ENCODE measurements at regions not wholly inside any gene's neighbourhood (a gene's known extent, or its start where the extent isn't known, plus 50 kb on each side); places are given as distances from the start of the nearest gene placed in this dataset.

DNA sequence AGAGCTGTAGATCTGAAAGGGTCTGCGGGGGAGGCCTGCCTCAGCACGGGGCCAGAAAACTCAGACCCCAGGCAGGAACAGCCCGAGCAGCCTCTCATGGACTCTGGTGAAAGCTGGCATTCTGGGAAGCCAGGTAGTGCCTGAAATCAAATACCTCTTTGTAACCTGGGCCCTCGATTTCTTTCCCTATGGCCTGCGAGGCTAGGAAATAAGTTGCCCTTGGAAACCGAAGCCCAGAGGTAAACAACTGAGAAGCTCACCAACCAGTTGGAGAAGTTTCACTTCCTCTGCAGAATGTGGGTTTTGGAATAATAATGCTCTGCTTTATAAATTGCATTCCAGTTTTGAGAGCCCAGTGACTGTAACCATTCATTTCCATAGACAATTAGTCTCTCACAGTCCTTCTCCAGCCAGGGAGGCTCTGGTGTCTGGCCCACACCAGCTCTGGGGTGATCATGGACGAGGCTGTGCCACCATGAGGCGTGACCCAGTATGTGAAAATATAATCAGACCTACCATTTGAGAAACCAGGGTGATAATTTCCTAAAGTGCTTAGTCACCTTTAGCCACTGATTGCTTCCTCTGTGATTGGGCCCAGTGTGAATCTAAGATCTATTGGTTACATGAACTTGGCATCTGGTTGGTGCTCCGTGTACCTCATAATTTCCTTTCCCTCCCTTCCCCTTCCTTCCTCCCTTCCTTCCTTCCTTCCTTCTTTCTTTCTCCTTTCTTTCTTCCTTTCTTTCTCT is 133.1 kb upstream of the PELI1 start:
- Histone ChIP-seq H3K14ac (ENCODE audit: insufficient read length) (no peak overlapping the region), H3K9ac (replicated peaks in 1 of 4; ENCODE audit: extremely low read depth in 1 of 4, low read depth in 3 of 4, low read length in 3 of 4) (no peak overlapping the region), H3K4ac (replicated peaks; ENCODE audit: insufficient read length, low read depth, low read length) (no peak overlapping the region), H2BK5ac (ENCODE audit: low read depth, low read length) (peak overlapping the region; percentile 91; the same call in 1 of the 2 replicates), H3K27ac (ENCODE audit: low read depth, low read length) (0 out of 2 replicates have a peak overlapping the region, but pooled peaks have one; percentile 6), H2AK5ac (ENCODE audit: low read depth, low read length) (peak overlapping the region; percentile 91), H4K91ac (replicated peaks; ENCODE audit: insufficient read length, low read length) (no peak overlapping the region), H3K79me2 (ENCODE audit: control insufficient read depth in 1 of 2, insufficient read depth in 2 of 2, low read length in 2 of 2) (peaks cover 0 to 7% of the 10 kb centered on the region in 2 experiments; a peak in 2 of 4 replicates), H3K56ac (replicated peaks; ENCODE audit: insufficient read length, low read depth, low read length) (no peak overlapping the region), H3K27me3 (replicated peaks in 1 of 4; ENCODE audit: control insufficient read depth in 3 of 4, extremely low read depth in 1 of 4, insufficient read depth in 3 of 4, low read length in 3 of 4) (no peaks in the 10 kb centered on the region), H2AFZ (ENCODE audit: low read length) (no peak overlapping the region), H3K23me2 (ENCODE audit: low read depth, low read length) (0 out of 2 replicates have a peak, but pooled peaks cover 2% of the 10 kb centered on the region), H2BK12ac (ENCODE audit: low read depth, low read length) (peak overlapping the region; percentile 98), H3K36me3 (ENCODE audit: control insufficient read depth in 2 of 4, insufficient read depth in 4 of 4, low read length in 3 of 4) (peaks cover 0 to 3% (median 1%) of the 10 kb centered on the region in 4 experiments; a peak in 2 of 8 replicates), H2BK20ac (ENCODE audit: low read length) (peak overlapping the region; percentile 92), H2BK15ac (ENCODE audit: low read length) (no peak overlapping the region), H4K5ac (ENCODE audit: insufficient read length, low read depth, low read length) (no peak overlapping the region), H4K8ac (ENCODE audit: extremely low read depth, insufficient read depth, low read length) (peak overlapping the region; percentile 82; the same call in 1 of the 2 replicates), H3K79me1 (ENCODE audit: low read depth, low read length) (peaks cover 2% of the 10 kb centered on the region; the same call in 1 of the 2 replicates), H3K4me1 (replicated peaks in 1 of 4; ENCODE audit: control insufficient read depth in 3 of 4, insufficient read depth in 4 of 4, low read length in 3 of 4) (peaks cover 19 to 36% (median 33%) of the 10 kb centered on the region in 4 experiments), H4K20me1 (replicated peaks in 1 of 2; ENCODE audit: control insufficient read depth in 1 of 2, insufficient read depth in 2 of 2, low read length in 2 of 2) (no peaks in the 10 kb centered on the region), H3K4me2 (ENCODE audit: insufficient read depth in 1 of 2, low read depth in 2 of 2, low read length in 2 of 2) (peak overlapping the region; percentile 40 to 52), H2BK120ac (replicated peaks; ENCODE audit: low read depth, low read length) (no peak overlapping the region), H3K23ac (ENCODE audit: insufficient read length) (no peak overlapping the region), H3K9me3 (ENCODE audit: insufficient read depth in 2 of 2, low read depth in 1 of 2, low read length in 1 of 2) (no peaks in the 10 kb centered on the region), H3K18ac (ENCODE audit: extremely low read depth, low read length) (peak overlapping the region; percentile 63; the same call in 1 of the 2 replicates), H3K4me3 (ENCODE audit: extremely low read depth in 1 of 4, insufficient read depth in 2 of 4, low read depth in 3 of 4, low read length in 4 of 4) (peak overlapping the region in 1 of 4 experiments; percentile 32; a peak in 3 of 8 replicates)
- DNase-seq (ENCODE audit: low read depth in 1 of 2, low spot score in 2 of 2) (no peak), FAIRE-seq (peak; percentile 82)
- ChIA-PET POLR2A (ENCODE audit: partially characterized antibody) (interaction anchor here (1.0 to 2.7 kb wide), 19 partner anchors 9 to 213 kb away, joined by 3 to 108 read pairs (median 5); no protein-coding TSS in a partner anchor), CTCF (ENCODE audit: partially characterized antibody) (interaction anchor here (0.8 to 2.5 kb wide), 7 partner anchors 9 to 229 kb away, joined by 3 to 11 read pairs (median 4); no protein-coding TSS in a partner anchor)
- WGBS, 2 experiments (ENCODE audit: extremely low coverage in 1 of 2, insufficient coverage in 1 of 2, insufficient read length in 1 of 2, insufficient replicate concordance in 2 of 2, low coverage in 1 of 2, low lambda C conversion rate in 2 of 2, missing lambda C conversion rate in 1 of 2), result 41% methylated on average over 9 of the region's 9 CpGs; no CpG with 5 or more reads in 1 of the 2 experiments
- peak; percentile 38; the same call in 1 of the 2 replicates for TF ChIP-seq BACH1 (IDR thresholded peaks at IDR 0.05; ENCODE audit: low read length)
- TF ChIP-seq CHD1 (IDR thresholded peaks at IDR 0.05; ENCODE audit: low read depth, low read length), result no peak
- TF ChIP-seq SAP30 (IDR thresholded peaks at IDR 0.05; ENCODE audit: insufficient read depth, insufficient replicate concordance, low read length), result no peak
- TF ChIP-seq RBBP5 (IDR thresholded peaks at IDR 0.05; ENCODE audit: borderline replicate concordance, low read depth, low read length), result no peak
- TF ChIP-seq CREB1 (IDR thresholded peaks at IDR 0.05), result no peak
- no peak for TF ChIP-seq RNF2 (IDR thresholded peaks at IDR 0.05; ENCODE audit: borderline replicate concordance, low read depth, low read length, missing control alignments, poor library complexity, severe bottlenecking)
- peak; percentile 45; the same call in 1 of the 2 replicates for TF ChIP-seq MAFK (IDR thresholded peaks at IDR 0.05; ENCODE audit: low read depth, low read length)
- TF ChIP-seq SP2 (IDR thresholded peaks at IDR 0.05; ENCODE audit: low read length), result no peak
- no peak for TF ChIP-seq HDAC2 (IDR thresholded peaks at IDR 0.05; ENCODE audit: borderline replicate concordance in 1 of 2, low read depth in 2 of 2, low read length in 2 of 2)
- no peak for TF ChIP-seq SP4 (IDR thresholded peaks at IDR 0.05; ENCODE audit: low read length)
- no peak for TF ChIP-seq GTF2F1 (IDR thresholded peaks at IDR 0.05; ENCODE audit: borderline replicate concordance, low read depth, low read length)

Measured in H1 (cell line).